GM10266 (cell line): ENCODE measurements at regions not wholly inside any gene's neighbourhood (a gene's known extent, or its start where the extent isn't known, plus 50 kb on each side); places are given as distances from the start of the nearest gene placed in this dataset.

ENCODE experiments used
- DNase-seq: peaks from one replicate; pipeline ENCODE4 v3.0.0; 2012; ENCODE audit errors: extremely low spot score
- CTCF ChIP-seq: IDR thresholded peaks from 2 replicates; pipeline ENCODE4 v1.5.1; 2012; ENCODE audit warnings: mild to moderate bottlenecking, low read depth; ENCODE audit not compliant: control insufficient read depth, insufficient read depth; ENCODE audit errors: missing control alignments

- TF ChIP-seq CTCF, result no peak
- DNase-seq, result no peak
Measured at GRCh38 chr2:207269038-207269437, 103.3 kb upstream of the KLF7 start.

- TF ChIP-seq CTCF, result no peak
- DNase-seq, result no peak
Measured at GRCh38 chr2:207274530-207275189, 108.9 kb upstream of the KLF7 start.

GRCh38 chr2:207275779-207276178 is 110.0 kb upstream of the KLF7 start:
- DNase-seq, result no peak
- no peak for TF ChIP-seq CTCF

GRCh38 chr2:207276248-207276647 is 110.5 kb upstream of the KLF7 start:
- no peak for DNase-seq
- TF ChIP-seq CTCF, result no peak

GRCh38 chr2:207276858-207277257 is 111.1 kb upstream of the KLF7 start:
- DNase-seq, result no peak
- no peak for TF ChIP-seq CTCF

GRCh38 chr2:207279520-207279919 is 113.8 kb upstream of the KLF7 start:
- no peak for TF ChIP-seq CTCF
- no peak for DNase-seq

- no peak for DNase-seq
- TF ChIP-seq CTCF, result no peak
Measured at GRCh38 chr2:207281436-207281835, 115.7 kb upstream of the KLF7 start.
